MM.1S (cell line): ENCODE measurements at regions not wholly inside any gene's neighbourhood (a gene's known extent, or its start where the extent isn't known, plus 50 kb on each side); places are given as distances from the start of the nearest gene placed in this dataset.

ENCODE experiments used
- DNase-seq: peaks from one replicate; pipeline ENCODE4 v3.0.0-alpha.2; 2015
- H2AFZ ChIP-seq: fragments of 300-600 bp; sonication (generic); 2 replicates; pipeline ENCODE4 v1.6.0; 2016; ENCODE audit warnings: antibody characterized with exemption, low read length
- H3F3A ChIP-seq: fragments of 300-600 bp; sonication (generic); 2 replicates; pipeline ENCODE4 v1.6.1; 2016; ENCODE audit warnings: mild to moderate bottlenecking, antibody characterized with exemption, low read length, moderate library complexity, mixed read lengths; ENCODE audit not compliant: insufficient read depth
- H3K27ac ChIP-seq: fragments of 300-600 bp; sonication (generic); 2 replicates; pipeline ENCODE4 v1.5.1; 2016; ENCODE audit warnings: mild to moderate bottlenecking, low read length
- H3K27me3 ChIP-seq: fragments of 300-600 bp; sonication (generic); replicated peaks from 2 replicates; pipeline ENCODE4 v1.6.0; 2016; ENCODE audit warnings: low read length; ENCODE audit not compliant: insufficient read depth
- H3K36me3 ChIP-seq: fragments of 300-600 bp; sonication (generic); replicated peaks from 2 replicates; pipeline ENCODE4 v1.6.1; 2016; ENCODE audit warnings: mild to moderate bottlenecking, low read length, mixed read lengths; ENCODE audit not compliant: insufficient read depth
- H3K4me1 ChIP-seq: fragments of 300-600 bp; sonication (generic); 2 replicates; pipeline ENCODE4 v1.6.1; 2016; ENCODE audit warnings: low read length, mixed read lengths
- H3K4me2 ChIP-seq: fragments of 300-600 bp; sonication (generic); 2 replicates; pipeline ENCODE4 v1.6.0; 2016; ENCODE audit warnings: low read depth, low read length
- H3K4me3 ChIP-seq: fragments of 300-600 bp; sonication (generic); 2 replicates; pipeline ENCODE4 v1.5.1; 2016; ENCODE audit warnings: low read length, mixed read lengths
- H3K79me2 ChIP-seq: fragments of 300-600 bp; sonication (generic); 2 replicates; pipeline ENCODE4 v1.6.1; 2016; ENCODE audit warnings: mixed run types, low read length, mixed read lengths
- H3K9ac ChIP-seq: fragments of 300-600 bp; sonication (generic); 2 replicates; pipeline ENCODE4 v1.6.1; 2016; ENCODE audit warnings: low read length, mixed read lengths
- H3K9me2 ChIP-seq: fragments of 300-600 bp; sonication (generic); replicated peaks from 2 replicates; pipeline ENCODE4 v1.6.1; 2016; ENCODE audit warnings: mild to moderate bottlenecking, low read length, mixed read lengths; ENCODE audit not compliant: insufficient read depth
- H3K9me3 ChIP-seq: fragments of 300-600 bp; sonication (generic); replicated peaks from 2 replicates; pipeline ENCODE4 v1.6.1; 2016; ENCODE audit warnings: mild to moderate bottlenecking, low read length, mixed read lengths; ENCODE audit not compliant: insufficient read depth
- H4K20me1 ChIP-seq: fragments of 300-600 bp; sonication (generic); 2 replicates; pipeline ENCODE4 v1.6.1; 2016; ENCODE audit warnings: mild to moderate bottlenecking, low read length, moderate library complexity, mixed read lengths; ENCODE audit not compliant: insufficient read depth
- CTCF ChIP-seq: fragments of 300-600 bp; sonication (generic); IDR thresholded peaks from 2 replicates; pipeline ENCODE4 v1.5.1; 2016; ENCODE audit warnings: antibody characterized with exemption, low read length, mixed read lengths
- EZH2 ChIP-seq: fragments of 300-600 bp; sonication (generic); optimal IDR thresholded peaks from 2 replicates; pipeline ENCODE3; 2017; ENCODE audit warnings: low read depth, mild to moderate bottlenecking, antibody characterized with exemption, low read length, mixed read lengths
- EZH2phosphoT487 ChIP-seq: fragments of 300-600 bp; sonication (generic); IDR thresholded peaks from 2 replicates; pipeline ENCODE4 v1.6.1; 2018; ENCODE audit warnings: antibody characterized with exemption, low read length

GRCh38 chr5:13533833-13534232, 410.7 kb downstream of the DNAH5 start:
- Histone ChIP-seq H3K27me3 (no peaks in the 10 kb centered on the region), H3K4me1 (no peaks in the 10 kb centered on the region), H3K9ac (no peak overlapping the region), H3K4me2 (no peak overlapping the region), H3K36me3 (no peaks in the 10 kb centered on the region), H3F3A (no peaks in the 10 kb centered on the region), H4K20me1 (no peaks in the 10 kb centered on the region), H3K9me3 (no peaks in the 10 kb centered on the region), H3K79me2 (no peaks in the 10 kb centered on the region), H3K4me3 (no peak overlapping the region), H3K9me2 (no peaks in the 10 kb centered on the region), H2AFZ (no peak overlapping the region), H3K27ac (no peak overlapping the region)
- no peak for DNase-seq
- TF ChIP-seq EZH2phosphoT487 = no peak
- TF ChIP-seq EZH2 = no peak
- no peak for TF ChIP-seq CTCF

GRCh38 chr5:13529300-13529699, 415.2 kb downstream of the DNAH5 start:
- no peak overlapping the region for H3K27ac ChIP-seq
- H3K79me2 ChIP-seq = no peaks in the 10 kb centered on the region
- no peak overlapping the region for H3K4me3 ChIP-seq
- no peak for DNase-seq
- no peaks in the 10 kb centered on the region for H3K36me3 ChIP-seq
- no peak for TF ChIP-seq EZH2
- no peak for TF ChIP-seq CTCF
- no peak for TF ChIP-seq EZH2phosphoT487
- no peaks in the 10 kb centered on the region for H3K9me2 ChIP-seq
- H2AFZ ChIP-seq = no peak overlapping the region
- H3K27me3 ChIP-seq = no peaks in the 10 kb centered on the region
- no peaks in the 10 kb centered on the region for H3K9me3 ChIP-seq
- H4K20me1 ChIP-seq = no peaks in the 10 kb centered on the region
- H3F3A ChIP-seq = no peaks in the 10 kb centered on the region
- H3K4me1 ChIP-seq = no peaks in the 10 kb centered on the region
- H3K9ac ChIP-seq = no peak overlapping the region
- no peak overlapping the region for H3K4me2 ChIP-seq

- TF ChIP-seq CTCF = no peak
- TF ChIP-seq EZH2phosphoT487 = no peak
- no peak for TF ChIP-seq EZH2
- H3K9me3 ChIP-seq = no peaks in the 10 kb centered on the region
- H3K79me2 ChIP-seq = no peaks in the 10 kb centered on the region
Observed at GRCh38 chr5:13524936-13525335, 419.6 kb downstream of the DNAH5 start.

More at GRCh38 chr5:13524936-13525335, 419.6 kb downstream of the DNAH5 start:
- Histone ChIP-seq H3K27me3 (no peaks in the 10 kb centered on the region), H3K4me1 (no peaks in the 10 kb centered on the region), H3K4me3 (no peak overlapping the region), H3K36me3 (no peaks in the 10 kb centered on the region), H3K9me2 (no peaks in the 10 kb centered on the region), H4K20me1 (no peaks in the 10 kb centered on the region), H3K4me2 (no peak overlapping the region), H2AFZ (no peak overlapping the region), H3K9ac (no peak overlapping the region), H3F3A (no peaks in the 10 kb centered on the region), H3K27ac (no peak overlapping the region)
- no peak for DNase-seq
